Parathyroid adenoma (tissue), 2 donors: ENCODE measurements at regions not wholly inside any gene's neighbourhood (a gene's known extent, or its start where the extent isn't known, plus 50 kb on each side); places are given as distances from the start of the nearest gene placed in this dataset.

Source experiments
- H2AFZ ChIP-seq: fragments of 300-600 bp; sonication (generic); one replicate; pipeline ENCODE4 v1.7.0; 2017; ENCODE audit warnings: antibody characterized with exemption, mild to moderate bottlenecking
- H3K27ac ChIP-seq: fragments of 300-600 bp; sonication (generic); one replicate; pipeline ENCODE4 v1.7.0; 2017
- H3K27me3 ChIP-seq: fragments of 300-600 bp; sonication (generic); one replicate; pipeline ENCODE4 v1.7.0; 2017; ENCODE audit warnings: low read length; ENCODE audit not compliant: control insufficient read depth, insufficient read depth
- H3K36me3 ChIP-seq: fragments of 300-600 bp; sonication (generic); one replicate; pipeline ENCODE4 v1.7.0; 2017; ENCODE audit warnings: low read length; ENCODE audit not compliant: control insufficient read depth, insufficient read depth
- H3K4me1 ChIP-seq: fragments of 300-600 bp; sonication (generic); one replicate; pipeline ENCODE4 v1.7.0; 2017; ENCODE audit warnings: control low read depth
- H3K4me2 ChIP-seq: fragments of 300-600 bp; sonication (generic); one replicate; pipeline ENCODE4 v1.7.0; 2017; ENCODE audit warnings: low read length
- H3K4me3 ChIP-seq: fragments of 300-600 bp; sonication (generic); one replicate; pipeline ENCODE4 v1.7.0; 2017; ENCODE audit warnings: low read depth, low read length
- H3K79me2 ChIP-seq: fragments of 300-600 bp; sonication (generic); one replicate; pipeline ENCODE4 v1.7.0; 2017; ENCODE audit warnings: control low read depth
- H3K9ac ChIP-seq: fragments of 300-600 bp; sonication (generic); one replicate; pipeline ENCODE4 v1.7.0; 2017; ENCODE audit warnings: mild to moderate bottlenecking
- H3K9me3 ChIP-seq: fragments of 300-600 bp; sonication (generic); one replicate; pipeline ENCODE4 v1.7.0; 2017; ENCODE audit warnings: low read length; ENCODE audit not compliant: control insufficient read depth
- TF ChIP-seq, protein P1 (sequence below): fragments of 300-600 bp; sonication (generic); IDR thresholded peaks from one replicate; pipeline ENCODE4 v1.7.0; 2017; ENCODE audit warnings: antibody characterized with exemption, mild to moderate bottlenecking
- donor health status: primary hyperparathyroidism.

DNA sequence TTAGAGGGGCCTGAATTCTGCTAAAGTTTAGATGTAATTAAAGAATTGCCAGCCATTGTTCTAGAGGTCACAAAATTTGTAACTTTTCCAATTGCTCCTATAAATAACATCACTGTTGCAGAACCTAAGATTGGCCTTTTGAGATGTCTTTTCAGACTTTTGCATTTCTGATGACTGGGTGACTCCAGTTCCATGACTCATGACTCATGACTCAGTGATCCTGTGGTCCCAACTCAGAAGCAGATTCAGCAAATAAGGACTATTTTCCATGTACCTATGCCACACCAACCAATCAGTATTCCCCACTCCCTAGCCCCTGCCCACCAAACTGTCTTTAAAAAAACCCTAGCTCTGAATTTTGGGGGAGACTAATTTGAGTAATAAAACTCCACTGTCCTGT is 740.9 kb downstream of the CDH8 start:
- H3K9me3 ChIP-seq = no peaks in the 10 kb centered on the region
- no peaks in the 10 kb centered on the region for H3K36me3 ChIP-seq
- no peaks in the 10 kb centered on the region for H3K4me1 ChIP-seq
- H3K9ac ChIP-seq = no peak overlapping the region
- H3K27me3 ChIP-seq = no peaks in the 10 kb centered on the region
- H2AFZ ChIP-seq = no peak overlapping the region
- H3K4me3 ChIP-seq = no peak overlapping the region
- H3K79me2 ChIP-seq = no peaks in the 10 kb centered on the region
- TF ChIP-seq, protein P1, sequence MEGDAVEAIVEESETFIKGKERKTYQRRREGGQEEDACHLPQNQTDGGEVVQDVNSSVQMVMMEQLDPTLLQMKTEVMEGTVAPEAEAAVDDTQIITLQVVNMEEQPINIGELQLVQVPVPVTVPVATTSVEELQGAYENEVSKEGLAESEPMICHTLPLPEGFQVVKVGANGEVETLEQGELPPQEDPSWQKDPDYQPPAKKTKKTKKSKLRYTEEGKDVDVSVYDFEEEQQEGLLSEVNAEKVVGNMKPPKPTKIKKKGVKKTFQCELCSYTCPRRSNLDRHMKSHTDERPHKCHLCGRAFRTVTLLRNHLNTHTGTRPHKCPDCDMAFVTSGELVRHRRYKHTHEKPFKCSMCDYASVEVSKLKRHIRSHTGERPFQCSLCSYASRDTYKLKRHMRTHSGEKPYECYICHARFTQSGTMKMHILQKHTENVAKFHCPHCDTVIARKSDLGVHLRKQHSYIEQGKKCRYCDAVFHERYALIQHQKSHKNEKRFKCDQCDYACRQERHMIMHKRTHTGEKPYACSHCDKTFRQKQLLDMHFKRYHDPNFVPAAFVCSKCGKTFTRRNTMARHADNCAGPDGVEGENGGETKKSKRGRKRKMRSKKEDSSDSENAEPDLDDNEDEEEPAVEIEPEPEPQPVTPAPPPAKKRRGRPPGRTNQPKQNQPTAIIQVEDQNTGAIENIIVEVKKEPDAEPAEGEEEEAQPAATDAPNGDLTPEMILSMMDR = no peak
- H3K4me2 ChIP-seq = no peak overlapping the region
- no peak overlapping the region for H3K27ac ChIP-seq

GRCh38 chr16:61289141-61289540 is 747.1 kb downstream of the CDH8 start:
- H3K36me3 ChIP-seq = no peaks in the 10 kb centered on the region
- TF ChIP-seq, protein P1 = no peak
- H3K27me3 ChIP-seq = no peaks in the 10 kb centered on the region
- no peak overlapping the region for H3K4me3 ChIP-seq
- H2AFZ ChIP-seq = no peak overlapping the region
- no peaks in the 10 kb centered on the region for H3K4me1 ChIP-seq
- no peaks in the 10 kb centered on the region for H3K79me2 ChIP-seq
- H3K9ac ChIP-seq = no peak overlapping the region
- H3K27ac ChIP-seq = no peak overlapping the region
- H3K4me2 ChIP-seq = no peak overlapping the region
- no peaks in the 10 kb centered on the region for H3K9me3 ChIP-seq

GRCh38 chr16:61277849-61278248 is 758.4 kb downstream of the CDH8 start:
- Histone ChIP-seq H3K27me3 (no peaks in the 10 kb centered on the region), H3K36me3 (no peaks in the 10 kb centered on the region), H3K9me3 (no peaks in the 10 kb centered on the region), H3K4me3 (no peak overlapping the region), H2AFZ (no peak overlapping the region), H3K4me2 (no peak overlapping the region), H3K27ac (no peak overlapping the region), H3K9ac (no peak overlapping the region), H3K79me2 (no peaks in the 10 kb centered on the region), H3K4me1 (no peaks in the 10 kb centered on the region)
- TF ChIP-seq, protein P1 = no peak

DNA sequence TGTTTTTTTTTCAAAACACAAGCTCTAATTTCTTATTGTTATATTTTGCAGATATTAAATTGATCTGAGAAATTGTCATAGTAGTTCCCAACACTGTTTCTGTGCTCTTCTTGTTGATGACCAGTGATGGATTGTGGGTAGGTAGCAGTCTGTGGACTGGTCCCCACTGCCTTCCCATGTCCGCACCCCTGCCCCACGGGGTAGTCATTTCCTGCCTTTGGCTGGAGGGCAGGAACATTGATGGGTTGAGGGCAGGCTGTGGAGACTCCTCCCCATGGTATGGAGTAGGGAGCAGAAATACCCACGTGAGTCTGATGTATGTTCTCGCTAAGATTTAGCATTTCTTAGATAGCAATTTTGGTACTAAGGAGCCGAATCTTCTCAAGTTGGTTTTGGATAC is 762.0 kb downstream of the CDH8 start:
- no peak overlapping the region for H3K27ac ChIP-seq
- TF ChIP-seq, protein P1 = no peak
- H2AFZ ChIP-seq = no peak overlapping the region
- H3K79me2 ChIP-seq = no peaks in the 10 kb centered on the region
- no peak overlapping the region for H3K9ac ChIP-seq
- H3K4me1 ChIP-seq = no peaks in the 10 kb centered on the region
- no peak overlapping the region for H3K4me3 ChIP-seq
- no peaks in the 10 kb centered on the region for H3K36me3 ChIP-seq
- H3K27me3 ChIP-seq = no peaks in the 10 kb centered on the region
- H3K4me2 ChIP-seq = no peak overlapping the region
- no peaks in the 10 kb centered on the region for H3K9me3 ChIP-seq

DNA sequence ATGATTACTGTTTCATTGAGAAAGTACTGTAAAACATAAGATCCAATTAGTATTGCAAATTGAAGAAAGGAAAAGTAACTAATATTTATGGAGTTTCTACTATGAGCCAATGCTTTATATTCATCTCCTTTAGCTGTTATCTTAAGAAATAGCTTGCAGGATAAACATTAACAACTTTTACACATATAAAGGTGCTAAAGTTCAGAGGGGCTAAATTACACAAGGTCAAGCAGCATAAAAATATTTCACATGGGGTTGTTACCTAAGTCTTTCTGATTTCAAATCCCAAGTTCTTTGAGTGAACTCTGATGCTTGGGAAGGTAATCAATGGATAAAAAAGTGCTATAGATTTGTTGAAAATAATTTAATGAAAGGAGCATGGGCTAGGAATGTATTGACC is 765.5 kb downstream of the CDH8 start:
- no peak overlapping the region for H2AFZ ChIP-seq
- no peaks in the 10 kb centered on the region for H3K9me3 ChIP-seq
- H3K4me3 ChIP-seq = no peak overlapping the region
- no peaks in the 10 kb centered on the region for H3K36me3 ChIP-seq
- no peaks in the 10 kb centered on the region for H3K4me1 ChIP-seq
- H3K27ac ChIP-seq = no peak overlapping the region
- H3K27me3 ChIP-seq = no peaks in the 10 kb centered on the region
- H3K79me2 ChIP-seq = no peaks in the 10 kb centered on the region
- H3K9ac ChIP-seq = no peak overlapping the region
- no peak overlapping the region for H3K4me2 ChIP-seq
- TF ChIP-seq, protein P1 = no peak
